ENCODE measurements at regions not wholly inside any gene's neighbourhood (a gene's known extent, or its start where the extent isn't known, plus 50 kb on each side); places are given as distances from the start of the nearest gene placed in this dataset.
A peak's percentile ranks its signal among the peaks of the same experiment; 100 is the strongest.
"Not testable (repeated sequence)": the region's sequence is repeated elsewhere in the genome, so short reads cannot be mapped to it uniquely, and the experiment has no call there.

DNA sequence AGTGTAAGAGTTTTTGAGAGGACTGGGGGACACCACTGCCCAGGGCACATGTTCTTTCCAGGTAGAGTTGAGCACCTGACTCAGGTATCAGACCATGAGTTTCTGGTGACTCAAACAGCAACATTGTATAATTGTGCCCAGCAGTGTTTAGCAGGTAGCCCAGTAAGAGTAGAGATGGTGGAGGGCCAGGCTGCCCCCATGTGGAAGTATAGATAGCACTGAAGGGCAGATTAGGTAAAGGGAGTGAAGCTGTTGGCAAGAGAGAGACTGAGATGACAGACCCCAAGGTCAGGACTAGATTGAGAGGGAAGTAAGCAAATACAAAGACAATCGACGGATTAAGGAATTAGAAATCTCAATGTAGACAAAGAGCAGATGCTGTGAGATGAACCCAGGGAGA is 74.6 kb downstream of the TRIM42 start:
- no peak for DNase-seq

DNA sequence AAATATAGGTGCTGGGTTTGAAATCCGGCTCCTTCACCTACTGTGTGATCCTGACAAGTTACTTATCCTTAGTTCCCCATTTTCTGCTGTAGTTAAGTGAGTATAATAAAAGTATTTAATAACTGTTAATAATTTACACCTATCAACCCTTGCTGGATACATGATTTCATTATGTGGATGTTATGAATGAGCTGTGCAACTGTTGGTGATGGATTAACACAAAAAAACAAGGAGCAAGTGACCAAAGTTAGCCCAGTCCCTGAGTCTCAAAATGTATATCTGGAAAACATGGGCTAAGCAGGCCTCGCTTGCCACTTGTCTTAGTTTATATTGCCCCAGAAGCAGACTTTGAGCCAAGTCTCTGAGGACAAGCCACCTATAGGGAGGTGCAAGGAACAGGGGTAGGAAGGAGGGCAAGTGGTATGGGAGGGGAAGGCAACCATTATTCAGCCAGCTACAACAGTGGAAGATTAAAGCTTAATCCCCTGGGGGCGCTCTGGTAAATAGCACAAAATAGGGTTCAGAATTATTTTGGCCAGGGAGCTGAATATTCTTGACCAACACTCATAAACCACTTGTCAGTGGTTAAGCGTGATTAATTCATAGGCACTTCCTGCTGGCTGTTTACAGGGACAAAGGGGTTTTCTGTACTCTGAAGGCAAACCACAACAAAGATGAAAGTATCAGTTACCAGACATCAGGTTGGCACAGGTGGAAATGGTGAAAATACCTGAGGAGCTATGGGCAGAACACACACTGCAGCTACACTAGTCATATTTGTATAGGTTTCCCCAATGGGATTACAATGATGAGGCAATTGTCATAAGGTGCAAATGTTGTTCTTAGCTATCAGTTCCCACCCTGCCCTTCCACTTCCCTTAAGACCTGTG is 76.2 kb downstream of the TRIM42 start:
- DNase-seq: no peak

DNA sequence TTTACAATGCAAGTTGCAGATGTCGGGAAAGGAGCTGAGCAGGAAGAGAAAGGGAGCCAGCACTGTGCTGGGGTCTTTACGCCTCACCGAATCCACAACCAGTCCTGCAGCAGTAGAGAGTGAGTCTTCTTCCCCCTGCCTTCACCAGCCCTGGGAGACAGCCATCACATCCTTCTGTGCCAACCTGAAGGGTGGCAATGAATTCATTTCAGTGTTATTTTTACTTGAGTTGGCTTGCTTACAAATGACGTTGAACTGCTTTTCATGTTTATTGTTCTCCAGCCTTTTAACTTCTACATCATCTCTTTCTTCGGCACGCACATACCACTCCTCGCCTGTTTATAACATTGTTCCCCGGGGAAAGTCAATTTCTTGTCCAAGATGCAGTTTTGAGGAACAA is 77.1 kb downstream of the TRIM42 start:
- DNase-seq: no peak

DNA sequence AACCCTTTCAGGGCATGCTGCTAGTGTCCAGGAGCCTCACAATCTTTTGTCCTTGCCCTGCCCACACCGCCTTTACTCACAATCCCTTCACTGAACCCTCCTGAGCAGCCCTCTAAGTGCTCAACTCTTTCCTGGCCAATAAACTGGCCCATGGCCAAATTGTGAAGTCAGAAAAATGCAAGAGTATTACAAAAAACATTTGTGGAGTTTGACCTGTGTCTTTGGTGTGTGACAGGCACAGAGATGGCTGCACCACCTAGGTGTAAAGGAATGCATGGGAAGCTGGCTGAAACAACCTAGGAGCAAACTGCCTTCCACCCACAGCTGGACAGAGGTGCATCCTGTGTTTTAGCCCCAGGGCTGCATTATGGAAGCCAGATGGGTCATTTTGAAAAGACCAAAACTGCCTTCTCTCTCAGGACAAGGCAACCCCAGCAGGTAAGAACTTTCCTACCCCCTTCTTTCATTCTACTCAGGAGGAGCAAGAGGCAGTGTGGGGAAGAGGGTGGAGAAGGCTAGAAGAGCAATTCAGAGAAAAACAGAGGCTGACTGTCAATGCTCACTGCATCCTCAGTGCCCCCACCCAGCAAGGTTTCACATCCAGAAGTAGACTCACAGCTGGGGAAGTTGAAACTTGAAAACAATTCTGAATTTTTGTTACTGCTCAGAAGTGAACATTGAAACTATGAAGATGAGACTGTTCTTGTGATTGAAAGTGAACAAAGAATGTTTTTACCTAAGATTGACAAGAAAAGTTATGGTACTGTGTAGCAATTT is 78.6 kb downstream of the TRIM42 start:
- no peak for DNase-seq

DNA sequence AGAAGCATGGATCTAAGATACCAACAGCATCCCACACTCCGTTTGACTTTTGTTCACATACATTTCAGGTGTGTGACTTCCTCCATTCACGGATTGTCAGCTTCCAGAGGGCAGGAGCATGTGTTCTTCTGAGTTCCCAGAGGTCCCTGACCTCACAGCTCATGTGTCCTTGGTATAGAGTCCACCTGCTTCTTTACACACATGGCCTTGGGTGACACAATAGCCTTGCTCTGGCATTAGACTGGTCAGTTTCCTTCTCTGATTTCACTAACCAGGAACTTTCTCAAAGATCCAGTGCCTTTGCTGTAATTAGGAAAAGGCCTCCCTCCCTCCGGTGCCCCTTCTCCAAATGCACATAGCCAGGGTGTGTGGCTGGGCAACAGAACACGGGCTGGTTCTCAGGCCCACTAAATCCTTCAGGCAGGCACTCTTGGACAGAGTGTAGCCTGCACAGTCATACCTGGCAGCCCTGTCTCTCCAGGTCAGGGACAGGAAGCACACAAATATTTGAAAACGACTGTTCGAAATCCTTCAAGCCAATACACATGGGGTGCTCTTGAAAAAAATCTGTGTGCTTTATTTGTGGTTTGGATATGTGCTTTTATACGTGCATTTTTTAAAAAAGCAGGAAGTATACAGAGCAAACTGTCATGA is 81.1 kb downstream of the TRIM42 start:
- no peak for DNase-seq

DNA sequence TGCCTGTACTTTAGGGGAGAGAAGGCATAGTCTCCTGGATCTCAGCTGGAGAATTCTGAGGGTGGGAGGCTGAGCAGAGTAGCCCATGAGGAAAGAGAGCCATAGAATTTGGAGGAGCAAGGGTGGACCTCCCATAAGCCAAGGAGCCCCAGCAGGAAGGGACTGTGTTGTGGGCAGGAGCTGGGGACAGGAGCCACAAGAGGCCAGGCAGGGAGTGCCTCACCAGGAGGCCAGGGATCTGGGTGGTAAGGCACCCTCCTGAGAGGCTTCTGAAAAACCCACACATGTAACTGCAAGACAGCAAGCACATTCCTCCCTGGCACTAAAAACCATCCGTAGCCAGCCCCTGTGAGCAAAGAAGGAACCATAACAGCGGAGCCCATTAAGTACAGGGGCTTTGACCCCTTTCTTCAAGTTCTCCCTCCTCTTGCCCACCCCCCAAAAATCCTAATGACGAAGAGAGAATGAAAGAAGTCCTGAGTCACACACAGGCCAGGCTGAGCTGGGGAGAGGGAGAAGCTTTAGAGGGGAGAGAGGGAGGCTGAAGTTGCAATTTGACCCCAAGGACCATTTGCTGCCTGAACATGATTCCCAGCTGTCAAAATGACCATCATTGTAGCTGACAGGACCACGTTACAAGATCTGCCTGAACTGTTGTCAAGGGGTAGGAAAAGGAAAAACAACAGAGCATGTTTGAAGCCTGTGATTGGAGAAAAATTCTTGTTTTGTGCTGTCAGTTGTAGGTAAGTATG is 82.6 kb downstream of the TRIM42 start:
- DNase-seq: no peak

DNA sequence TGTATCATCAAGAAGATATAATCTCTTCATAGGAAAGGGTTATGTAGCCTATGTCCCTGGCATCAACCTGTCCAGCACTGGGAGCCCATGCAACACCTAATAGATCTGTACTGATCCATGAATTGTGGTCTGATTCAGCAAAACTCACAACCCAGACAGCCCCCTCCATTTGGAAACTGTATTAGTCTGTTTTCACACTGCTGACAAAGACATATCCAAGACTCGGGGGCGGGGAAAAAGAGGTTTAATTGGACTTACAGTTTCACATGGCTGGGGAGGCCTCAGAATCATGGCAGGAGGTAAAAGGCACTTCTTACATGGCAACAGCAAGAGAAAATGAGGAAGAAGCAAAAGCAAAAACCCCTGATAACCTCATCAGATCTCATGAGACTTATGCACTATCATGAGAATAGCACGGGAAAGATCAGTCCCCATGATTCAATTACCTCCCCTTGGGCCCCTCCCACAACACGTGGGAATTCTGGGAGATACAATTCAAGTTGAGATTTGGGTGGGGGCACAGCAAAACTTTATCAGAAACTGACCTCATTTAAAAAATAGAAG is 83.3 kb downstream of the TRIM42 start:
- no peak for DNase-seq

DNA sequence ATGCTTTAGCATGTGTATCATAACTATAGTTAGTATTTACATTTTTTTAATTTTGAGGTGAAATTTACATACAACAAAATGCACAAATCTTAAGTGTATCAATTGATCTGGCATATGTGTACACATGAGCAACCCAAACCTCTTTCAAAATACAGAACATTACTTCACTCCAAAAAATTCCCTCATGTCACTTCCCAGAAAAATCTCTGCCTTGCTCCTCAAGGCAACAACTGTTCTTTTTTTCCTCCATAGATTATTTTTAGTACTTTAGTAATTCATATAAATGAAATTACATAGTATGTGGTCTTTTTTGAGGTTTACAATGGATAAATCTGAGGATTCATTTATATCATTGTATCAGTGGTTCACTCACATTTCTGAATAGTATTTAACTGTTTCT is 84.9 kb downstream of the TRIM42 start:
- DNase-seq: no peak

DNA sequence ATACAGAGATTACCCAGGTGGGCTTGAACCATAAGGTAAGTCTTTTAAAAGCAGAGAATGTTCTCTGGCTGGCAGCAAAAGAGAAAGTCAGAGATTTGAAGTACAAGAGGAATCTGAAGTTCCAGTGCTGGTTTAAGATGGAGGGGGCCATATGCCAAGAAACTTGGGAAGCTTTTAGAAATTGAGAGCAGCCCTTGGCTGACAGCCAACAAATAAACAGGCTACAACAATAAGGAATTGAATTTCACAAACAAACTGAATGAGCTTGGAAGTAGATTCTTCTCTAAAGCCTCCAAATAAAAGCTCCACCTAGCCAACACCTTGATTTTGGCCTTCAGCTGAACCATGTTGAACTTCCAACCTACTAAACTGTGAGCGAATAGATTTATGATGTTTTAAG is 85.7 kb downstream of the TRIM42 start:
- DNase-seq: peak in 1 of 2 experiments; percentile 26

DNA sequence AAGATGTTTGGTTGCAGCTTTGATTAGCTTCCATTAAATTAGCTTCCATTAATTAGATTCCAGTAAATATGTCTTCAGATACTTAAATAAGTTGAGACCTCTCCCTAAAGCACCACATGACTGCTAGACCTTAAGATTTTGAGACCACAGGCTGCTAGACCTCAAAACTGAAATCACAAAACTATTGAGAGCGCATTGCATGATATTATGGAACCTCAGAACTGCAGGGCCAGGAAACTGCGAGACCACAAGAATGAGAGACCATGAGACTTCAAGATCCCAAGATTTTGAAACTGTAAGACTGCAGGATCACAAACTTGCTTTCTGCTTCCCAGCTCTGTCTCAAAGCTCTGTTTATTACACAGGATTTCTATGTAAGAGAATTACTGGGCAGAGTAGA is 87.4 kb downstream of the TRIM42 start:
- no peak for DNase-seq

DNA sequence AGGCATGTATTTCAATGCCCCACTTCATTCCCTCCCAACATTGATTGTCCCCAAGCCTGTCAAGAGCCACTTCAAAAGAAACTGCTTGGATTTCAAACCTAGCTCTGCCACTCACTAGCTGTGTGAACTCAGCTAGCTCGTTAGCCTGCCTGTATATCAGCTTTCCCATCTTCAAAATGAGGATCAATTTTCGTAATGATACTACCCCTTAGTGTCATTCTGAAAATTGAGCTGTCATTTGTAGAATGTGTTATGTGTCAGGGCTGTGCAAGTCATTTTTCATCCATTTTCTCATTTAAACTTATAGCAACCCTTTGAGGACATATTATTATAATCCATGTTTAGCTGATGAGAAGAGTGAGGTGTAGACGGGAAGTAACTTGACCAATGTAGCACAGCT is 88.6 kb downstream of the TRIM42 start:
- no peak for DNase-seq

DNA sequence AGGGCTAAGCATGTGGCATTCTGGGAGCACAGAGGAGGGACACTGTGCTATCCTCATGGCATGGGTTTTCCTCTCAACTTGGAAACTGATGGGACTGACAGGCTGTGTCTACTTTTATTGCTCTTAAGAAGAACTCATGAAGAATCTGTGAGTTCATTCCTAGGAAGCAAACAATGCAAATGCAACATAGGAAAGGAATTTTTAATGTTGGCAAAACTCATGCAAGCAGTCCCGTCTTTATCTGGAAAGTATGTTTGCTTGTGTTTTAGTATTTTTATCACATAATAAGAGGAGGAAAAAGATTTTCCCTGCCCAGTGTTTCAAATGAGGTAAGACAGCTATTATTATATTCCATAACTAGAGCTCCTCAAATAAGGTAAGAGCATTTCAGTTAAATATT is 89.7 kb downstream of the TRIM42 start:
- DNase-seq: no peak

DNA sequence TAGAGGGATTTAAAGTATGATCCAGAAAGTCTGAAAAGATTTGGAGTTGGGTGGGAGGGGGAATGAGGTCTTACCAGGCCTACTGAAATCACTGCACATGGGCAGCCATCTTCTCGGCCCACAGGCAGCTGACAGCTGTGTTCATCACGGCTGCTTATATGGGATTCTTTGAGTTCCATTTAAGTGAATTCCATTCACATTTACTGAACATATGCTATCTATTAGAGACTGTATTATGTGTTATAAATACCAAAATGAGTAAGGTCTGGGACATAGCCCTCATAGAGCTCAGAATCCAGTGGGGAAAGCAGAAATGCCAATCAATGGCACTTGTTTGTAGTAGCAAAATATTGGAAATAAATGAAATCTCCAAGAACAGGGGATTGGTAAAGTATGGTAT is 91.1 kb downstream of the TRIM42 start:
- no peak for DNase-seq

DNA sequence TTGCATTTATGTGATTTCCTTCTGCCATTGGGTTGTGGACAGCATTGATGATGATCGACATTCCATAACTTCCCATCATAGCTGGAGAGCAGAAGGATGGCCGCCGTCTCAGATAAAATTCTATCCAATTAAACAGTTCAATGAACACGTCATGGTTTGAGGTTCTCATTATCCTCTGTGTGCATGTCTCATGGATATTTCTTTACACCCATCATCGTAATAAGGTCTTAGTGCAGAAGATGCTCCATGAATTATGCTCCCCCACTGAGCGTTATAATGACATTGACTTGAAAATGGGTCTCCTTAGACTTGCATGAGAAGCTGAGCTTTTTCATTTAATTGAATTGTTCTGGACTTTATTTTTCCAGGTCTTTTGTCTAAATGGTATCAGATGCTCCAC is 92.1 kb downstream of the TRIM42 start:
- no peak for DNase-seq

DNA sequence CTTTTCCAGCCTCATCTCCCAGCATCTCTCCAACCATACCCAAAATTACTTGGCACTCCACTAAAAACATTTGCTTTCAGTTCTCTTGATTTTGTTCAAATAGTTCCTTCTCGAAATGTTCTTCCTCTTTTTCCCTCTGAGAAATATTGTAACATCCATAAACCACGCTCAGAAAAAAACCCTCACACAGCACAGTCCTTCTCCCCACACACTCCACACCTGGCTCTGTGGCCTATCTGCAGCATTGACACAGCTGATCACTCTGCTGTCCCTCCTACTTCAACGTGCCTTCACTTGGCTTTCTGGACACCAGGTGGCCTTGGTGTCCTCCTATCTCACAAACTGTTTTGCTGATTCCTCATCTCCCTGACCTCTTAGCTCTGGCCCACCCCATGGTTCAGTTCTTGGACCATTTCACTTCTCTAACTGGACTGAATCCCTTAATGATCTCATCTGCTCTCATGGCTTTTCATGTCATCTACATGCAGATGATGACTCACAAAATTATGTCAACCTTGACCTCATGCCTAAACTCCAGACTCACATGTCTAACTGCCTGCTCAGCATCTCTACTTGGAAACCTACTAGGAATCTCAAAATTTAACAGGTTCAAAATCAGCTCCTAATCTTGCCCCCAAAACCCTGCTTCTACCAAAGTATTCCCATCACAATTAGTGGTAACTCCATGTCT is 93.3 kb downstream of the TRIM42 start:
- no peak for DNase-seq

DNA sequence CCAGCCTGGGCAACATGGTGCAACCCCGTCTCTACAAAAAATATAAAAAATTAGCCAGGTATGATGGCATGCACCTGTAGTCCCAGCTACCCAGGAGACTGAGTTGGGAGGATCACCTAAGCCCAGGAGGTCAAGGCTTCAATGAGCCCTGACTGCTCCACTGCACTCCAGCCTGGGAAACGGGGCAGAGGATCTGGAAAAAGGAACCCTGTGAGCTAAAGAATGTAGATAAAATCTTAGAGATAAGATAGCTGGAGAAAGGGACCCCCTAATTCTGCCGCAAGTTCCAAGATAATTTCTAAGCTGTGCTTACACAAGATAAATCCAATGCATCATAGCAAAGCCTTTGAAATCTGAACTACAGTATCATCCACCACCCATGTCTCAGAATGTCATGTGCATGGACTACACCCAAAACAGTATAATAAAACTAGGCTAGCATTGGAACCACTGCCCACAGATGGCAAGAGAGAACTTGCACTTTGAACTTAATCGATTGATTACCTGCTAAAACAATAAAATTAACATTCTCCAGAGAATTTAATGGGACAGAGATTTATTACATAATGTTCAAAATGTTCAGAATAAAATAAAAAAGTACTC is 99.9 kb downstream of the TRIM42 start:
- no peak for DNase-seq

DNA sequence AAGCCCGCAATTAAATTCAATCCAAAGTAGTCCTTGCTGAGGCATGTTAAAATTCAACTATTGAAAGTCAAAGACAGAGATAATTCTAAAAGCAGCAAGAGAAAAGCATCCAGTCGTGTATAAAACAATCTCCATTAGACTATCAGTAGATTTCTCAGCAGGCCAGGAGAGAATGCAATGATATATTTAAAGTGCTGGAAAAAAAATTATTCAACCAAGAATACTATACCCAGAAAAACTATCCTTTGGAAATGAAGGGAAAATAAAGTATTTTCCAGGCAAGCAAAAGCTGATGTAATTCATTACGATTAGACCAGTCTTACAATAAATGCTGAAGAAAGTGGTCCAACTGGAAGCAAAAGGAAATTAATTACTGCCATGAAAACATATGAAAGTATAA is 113.5 kb downstream of the TRIM42 start:
- DNase-seq: no peak

DNA sequence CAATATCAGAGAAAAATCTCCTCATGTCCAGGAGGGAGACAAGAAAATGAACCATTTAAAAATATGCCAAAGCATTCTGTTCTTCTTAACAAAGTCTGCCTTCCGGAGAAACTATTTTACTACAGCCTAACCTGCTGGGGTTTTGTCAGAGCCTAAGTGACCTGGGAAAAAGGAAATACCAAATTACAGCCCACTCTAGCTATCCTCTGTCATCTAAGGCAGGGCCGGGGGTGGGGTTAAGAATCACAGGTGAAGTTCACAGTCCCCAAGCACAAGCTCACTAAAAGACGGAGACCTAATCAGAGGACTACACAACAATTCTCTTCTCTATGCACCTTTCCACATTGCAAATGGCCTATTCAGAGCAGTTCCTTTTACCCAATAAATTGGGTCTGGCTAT is 116.6 kb downstream of the TRIM42 start:
- no peak for DNase-seq

DNA sequence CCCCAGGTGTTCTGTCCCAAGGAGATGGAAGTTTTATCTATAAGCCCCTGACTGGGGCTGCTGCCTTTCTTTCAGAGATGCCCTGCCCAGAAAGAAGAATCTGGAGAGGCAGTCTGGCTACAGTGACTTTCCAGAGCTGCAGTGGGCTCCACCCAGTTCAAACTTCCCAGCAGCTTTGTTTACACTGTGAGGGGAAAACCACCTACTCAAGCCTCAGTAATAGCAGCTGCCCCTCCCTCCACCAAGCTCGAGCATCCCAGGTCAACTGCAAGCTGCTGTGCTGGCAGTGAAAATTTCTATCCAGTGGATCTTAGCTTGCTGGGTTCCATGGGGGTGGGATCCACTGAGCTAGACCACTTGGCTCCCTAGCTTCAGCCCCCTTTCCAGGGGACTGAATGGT is 125.0 kb downstream of the TRIM42 start:
- not testable (repeated sequence) for DNase-seq

DNA sequence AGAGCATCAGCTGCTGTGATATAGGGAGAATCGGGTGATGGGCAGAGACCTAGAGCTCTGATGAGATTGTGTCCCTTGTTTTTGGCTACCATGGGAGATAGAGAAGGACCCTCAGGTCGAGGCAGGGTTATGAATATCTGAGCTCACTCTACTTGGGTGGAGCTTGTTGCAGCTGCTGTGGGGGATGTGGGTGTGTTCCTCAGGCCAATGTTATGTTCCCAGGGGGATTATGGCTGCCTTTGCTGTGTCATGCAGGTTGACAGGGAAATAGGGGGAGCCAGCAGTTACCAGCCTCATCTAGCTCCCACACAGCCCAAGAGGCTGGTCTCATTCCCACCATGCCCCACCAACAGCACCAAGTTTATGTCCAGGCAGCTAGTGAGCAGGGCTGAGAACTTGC is 131.5 kb downstream of the TRIM42 start:
- no peak for DNase-seq

DNA sequence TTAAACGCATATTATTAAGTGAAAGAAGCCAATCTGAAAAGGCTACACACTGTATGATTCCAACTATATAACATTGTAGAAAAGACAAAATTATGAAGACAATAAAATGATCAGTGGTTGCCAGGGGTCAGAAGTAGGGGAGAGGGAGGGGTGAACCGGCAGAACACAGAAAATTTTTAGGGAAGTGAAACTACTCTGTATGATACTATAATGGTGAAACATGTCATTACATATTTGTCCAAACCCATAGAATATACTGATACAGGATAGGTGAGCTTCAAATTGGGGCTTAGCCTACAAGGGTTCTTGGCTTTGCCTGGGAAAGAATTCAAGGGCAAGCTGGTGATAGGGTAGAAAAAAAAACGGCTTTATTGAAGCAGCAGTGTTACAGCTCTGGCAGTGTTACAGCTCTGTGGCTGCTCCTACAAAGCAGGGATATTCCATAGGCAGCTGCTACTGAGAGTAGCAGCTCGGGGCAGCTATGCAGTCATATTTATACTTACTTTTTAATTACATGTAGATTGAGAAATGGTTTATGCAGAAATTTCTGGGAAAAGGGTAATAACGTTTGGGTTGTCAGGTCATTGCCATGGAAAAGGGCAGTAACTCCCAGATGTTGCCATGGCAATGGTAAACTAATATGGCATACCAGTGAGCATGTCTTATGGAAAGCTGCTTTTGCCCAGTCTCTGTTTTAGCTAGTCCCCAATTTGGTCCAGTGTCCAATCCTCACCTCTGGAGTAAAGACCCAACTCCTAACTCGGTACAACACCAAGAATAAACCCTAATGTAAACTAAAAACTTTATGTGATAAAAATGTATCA is 125.1 kb upstream of the SLC25A36 start:
- no peak for DNase-seq
